B cell (primary cell): ENCODE measurements at regions not wholly inside any gene's neighbourhood (a gene's known extent, or its start where the extent isn't known, plus 50 kb on each side); places are given as distances from the start of the nearest gene placed in this dataset.

Experiments
- ATAC-seq: fragments of 200-7000 bp; cut with Tn5 transposase; one replicate; pipeline ENCODE4 v1.10.0; 2021; ENCODE audit warnings: low read depth, mild to moderate bottlenecking, moderate number of reproducible peaks, moderate library complexity
- CTCF ChIA-PET: fragments of 350-600 bp; sonication (Branson Sonifier 250); formaldehyde crosslinking; loops from one replicate; lab custom pipeline; 2021; ENCODE audit warnings: antibody characterized with exemption, inconsistent platforms; lab: Charles Lee
- POLR2A ChIA-PET: fragments of 350-600 bp; sonication (Branson Sonifier 250); formaldehyde crosslinking; loops from one replicate; lab custom pipeline; 2021; ENCODE audit warnings: antibody characterized with exemption; lab: Charles Lee
- DNase-seq: peaks from one replicate; pipeline ENCODE4 v3.0.0; 2013
- H2AFZ ChIP-seq: 2 replicates; pipeline ENCODE4 v1.6.1; 2012; ENCODE audit warnings: mild to moderate bottlenecking, low read depth, low read length; ENCODE audit not compliant: insufficient read depth, poor library complexity, severe bottlenecking
- H3K27ac ChIP-seq, 2 donors: 1 replicate in 1 of 2; 2 replicates in 1 of 2; pipeline ENCODE4 v1.5.1; 2012 to 2013; ENCODE audit warnings: low read length in 2 of 2, mild to moderate bottlenecking in 2 of 2, moderate library complexity in 1 of 2
- H3K27me3 ChIP-seq, 4 experiments: fragments of 200-600 bp in 1 of 4; sonication (generic) in 1 of 4; replicated peaks in 1 of 4; 1 replicate in 2 of 4; 2 replicates in 2 of 4; pipeline versions ENCODE4 v1.6.1 to v1.7.0; 2013 to 2016; ENCODE audit warnings: low read length in 3 of 4, mild to moderate bottlenecking in 2 of 4, mixed read lengths in 1 of 4, moderate library complexity in 1 of 4; ENCODE audit not compliant: insufficient read depth in 4 of 4, control insufficient read depth in 3 of 4; ENCODE audit errors: control extremely low read depth in 1 of 4
- H3K36me3 ChIP-seq, 2 experiments: replicated peaks in 1 of 2; 1 replicate in 1 of 2; 2 replicates in 1 of 2; pipeline versions ENCODE4 v1.6.1 to v1.7.1; 2013; ENCODE audit warnings: low read length in 1 of 2; ENCODE audit not compliant: insufficient read depth in 2 of 2, control insufficient read depth in 1 of 2; ENCODE audit errors: control extremely low read depth in 1 of 2, extremely low read depth in 1 of 2
- H3K4me1 ChIP-seq, 2 donors: fragments of 200-600 bp in 1 of 2; sonication (generic) in 1 of 2; 1 replicate in 1 of 2; 2 replicates in 1 of 2; pipeline versions ENCODE4 v1.5.1 to v1.6.1; 2013 to 2017; ENCODE audit warnings: low read length in 2 of 2; ENCODE audit not compliant: control insufficient read depth in 2 of 2, insufficient read depth in 2 of 2
- H3K4me2 ChIP-seq: replicated peaks from 2 replicates; pipeline ENCODE3; 2012; ENCODE audit warnings: mild to moderate bottlenecking, low read depth, low read length; ENCODE audit not compliant: poor library complexity, severe bottlenecking
- H3K4me3 ChIP-seq, 5 experiments: fragments of 200-600 bp in 1 of 5; sonication (generic) in 1 of 5; 1 replicate in 3 of 5; 2 replicates in 2 of 5; pipeline versions ENCODE4 v1.5.1 to v1.7.0; 2011 to 2016; ENCODE audit warnings: low read length in 4 of 5, mild to moderate bottlenecking in 4 of 5, low read depth in 2 of 5, control low read depth in 1 of 5, moderate library complexity in 1 of 5; ENCODE audit not compliant: insufficient read depth in 1 of 5; ENCODE audit errors: control extremely low read depth in 1 of 5, extremely low read depth in 1 of 5
- H3K79me2 ChIP-seq: fragments of 200-600 bp; sonication (generic); one replicate; pipeline ENCODE4 v1.6.0; 2016; ENCODE audit warnings: low read length; ENCODE audit not compliant: control insufficient read depth, insufficient read depth
- H3K9ac ChIP-seq: fragments of 200-600 bp; sonication (generic); 2 replicates; pipeline ENCODE4 v1.6.1; 2017; ENCODE audit warnings: mild to moderate bottlenecking, low read length, moderate library complexity
- H3K9me3 ChIP-seq, 3 donors: one replicate each; pipeline versions ENCODE4 v1.6.1 to v1.7.1; 2013; ENCODE audit warnings: low read length in 2 of 3; ENCODE audit not compliant: control insufficient read depth in 2 of 3, insufficient read depth in 1 of 3; ENCODE audit errors: control extremely low read depth in 1 of 3
- H4K20me1 ChIP-seq: 2 replicates; pipeline ENCODE4 v1.6.0; 2012; ENCODE audit warnings: mild to moderate bottlenecking, low read length; ENCODE audit not compliant: insufficient read depth, control insufficient read depth, poor library complexity, severe bottlenecking
- H3K27ac Mint-ChIP-seq: one replicate; pipeline ENCODE4 v1.8.0; 2021; ENCODE audit warnings: mixed read lengths
- H3K27me3 Mint-ChIP-seq: one replicate; pipeline ENCODE4 v1.8.0; 2021; ENCODE audit warnings: mixed read lengths
- H3K4me1 Mint-ChIP-seq: one replicate; pipeline ENCODE4 v1.8.0; 2021; ENCODE audit warnings: mixed read lengths
- H3K4me3 Mint-ChIP-seq: one replicate; pipeline ENCODE4 v1.8.0; 2021; ENCODE audit warnings: mixed read lengths
- H3K9me3 Mint-ChIP-seq: one replicate; pipeline ENCODE4 v1.8.0; 2022; ENCODE audit warnings: mixed read lengths; ENCODE audit not compliant: insufficient read depth
- CTCF ChIP-seq: fragments of 200-600 bp; IDR thresholded peaks from one replicate; pipeline ENCODE4 v1.8.0; 2022; ENCODE audit warnings: antibody characterized with exemption, mild to moderate bottlenecking
- EZH2 ChIP-seq: IDR thresholded peaks from 2 replicates; pipeline ENCODE4 v1.6.1; 2012; ENCODE audit warnings: borderline replicate concordance, low read depth, mild to moderate bottlenecking, moderate library complexity, low read length; ENCODE audit not compliant: insufficient read depth, poor library complexity, severe bottlenecking
- WGBS: methylation state at CpG from one replicate; pipeline ENCODE4 v1.1.5; 2013; ENCODE audit warnings: missing lambda C conversion rate; ENCODE audit not compliant: insufficient coverage; 5-methylcytosine and 5-hydroxymethylcytosine counted together
- intact Hi-C: fragments of 100-400 bp; cut with micrococcal nuclease; formaldehyde crosslinking; loops from one replicate; pipeline ENCODE4 v1.10.0; 2022

- intact Hi-C loops, result no loop called here
- H4K20me1 ChIP-seq, result no peaks in the 10 kb centered on the region
- ChIA-PET CTCF (no interaction called here), POLR2A (no interaction called here)
- no peaks in the 10 kb centered on the region for H3K4me1 Mint-ChIP-seq
- no peak overlapping the region for H2AFZ ChIP-seq
- H3K4me1 ChIP-seq, result no peaks in the 10 kb centered on the region
- H3K27me3 ChIP-seq, result no peaks in the 10 kb centered on the region
- DNase-seq, result no peak
- no peaks in the 10 kb centered on the region for H3K79me2 ChIP-seq
- H3K36me3 ChIP-seq, result no peaks in the 10 kb centered on the region
- no peak overlapping the region for H3K4me3 ChIP-seq
- H3K27ac ChIP-seq, result no peak overlapping the region
- no peak overlapping the region for H3K4me3 Mint-ChIP-seq
- WGBS, result no CpG with 5 or more reads among the region's 1 CpG
- H3K27ac Mint-ChIP-seq, result no peak overlapping the region
- H3K27me3 Mint-ChIP-seq, result no peaks in the 10 kb centered on the region
- no peak overlapping the region for H3K9ac ChIP-seq
- H3K9me3 Mint-ChIP-seq, result no peaks in the 10 kb centered on the region
- no peak for ATAC-seq
- no peak for TF ChIP-seq EZH2
- no peak for TF ChIP-seq CTCF
- H3K4me2 ChIP-seq, result no peak overlapping the region
- H3K9me3 ChIP-seq, result peaks cover 0 to 8% (median 0%) of the 10 kb centered on the region in 3 donors
Measured at GRCh38 chr13:71360041-71360440, 507.0 kb downstream of the DACH1 start.

GRCh38 chr13:71359641-71360040, 507.4 kb downstream of the DACH1 start:
- no peak overlapping the region for H3K4me3 ChIP-seq
- H3K79me2 ChIP-seq, result no peaks in the 10 kb centered on the region
- WGBS, result 100% methylated on average over 3 of the region's 4 CpGs
- CTCF ChIA-PET, result no interaction called here
- DNase-seq (no peak), ATAC-seq (no peak)
- H3K27me3 Mint-ChIP-seq, result no peaks in the 10 kb centered on the region
- H3K4me3 Mint-ChIP-seq, result no peak overlapping the region
- intact Hi-C loops, result no loop called here
- no peaks in the 10 kb centered on the region for H3K4me1 ChIP-seq
- no peak for TF ChIP-seq EZH2
- H3K27ac ChIP-seq, result no peak overlapping the region
- no peak overlapping the region for H2AFZ ChIP-seq
- peaks cover 0 to 8% (median 0%) of the 10 kb centered on the region in 3 donors for H3K9me3 ChIP-seq
- POLR2A ChIA-PET, result no interaction called here
- H3K4me2 ChIP-seq, result no peak overlapping the region
- no peaks in the 10 kb centered on the region for H3K27me3 ChIP-seq
- no peak overlapping the region for H3K9ac ChIP-seq
- H3K9me3 Mint-ChIP-seq, result no peaks in the 10 kb centered on the region
- H3K4me1 Mint-ChIP-seq, result no peaks in the 10 kb centered on the region
- no peak overlapping the region for H3K27ac Mint-ChIP-seq
- H4K20me1 ChIP-seq, result no peaks in the 10 kb centered on the region
- no peaks in the 10 kb centered on the region for H3K36me3 ChIP-seq
